22Rv1 (cell line): ENCODE measurements at regions not wholly inside any gene's neighbourhood (a gene's known extent, or its start where the extent isn't known, plus 50 kb on each side); places are given as distances from the start of the nearest gene placed in this dataset.

Experiments used
- H3K27ac ChIP-seq: fragments of 450-650 bp; 2 replicates; pipeline ENCODE4 v1.5.1; 2017
- CTCF ChIP-seq: fragments of 450-650 bp; IDR thresholded peaks from 2 replicates; pipeline ENCODE4 v1.5.1; 2017; ENCODE audit warnings: mild to moderate bottlenecking
- ZFX ChIP-seq: fragments of 450-650 bp; IDR thresholded peaks from 2 replicates; pipeline ENCODE4 v1.6.1; 2017; ENCODE audit warnings: antibody characterized with exemption, borderline replicate concordance

GRCh38 chr9:119781886-119782285 is 412.7 kb upstream of the BRINP1 start:
- H3K27ac ChIP-seq, result no peak overlapping the region
- no peak for TF ChIP-seq ZFX
- TF ChIP-seq CTCF, result no peak

- TF ChIP-seq CTCF (no peak), ZFX (no peak)
- H3K27ac ChIP-seq, result no peak overlapping the region
Observed at GRCh38 chr9:119775410-119775809, 406.2 kb upstream of the BRINP1 start.

GRCh38 chr9:119773823-119774222 is 404.6 kb upstream of the BRINP1 start:
- no peak overlapping the region for H3K27ac ChIP-seq
- TF ChIP-seq CTCF (no peak), ZFX (no peak)

GRCh38 chr9:119771341-119771740 is 402.1 kb upstream of the BRINP1 start:
- no peak overlapping the region for H3K27ac ChIP-seq
- no peak for TF ChIP-seq ZFX
- no peak for TF ChIP-seq CTCF

- TF ChIP-seq CTCF (no peak), ZFX (no peak)
- H3K27ac ChIP-seq, result no peak overlapping the region
Observed at GRCh38 chr9:119768266-119768665, 399.0 kb upstream of the BRINP1 start.

GRCh38 chr9:119765632-119766175 is 396.5 kb upstream of the BRINP1 start:
- TF ChIP-seq ZFX (no peak), CTCF (no peak)
- H3K27ac ChIP-seq, result no peak overlapping the region

- H3K27ac ChIP-seq, result no peak overlapping the region
- TF ChIP-seq ZFX, result no peak
- no peak for TF ChIP-seq CTCF
Observed at GRCh38 chr9:119763260-119763659, 394.0 kb upstream of the BRINP1 start.
